SH-SY5Y (cell line): ENCODE measurements at regions not wholly inside any gene's neighbourhood (a gene's known extent, or its start where the extent isn't known, plus 50 kb on each side); places are given as distances from the start of the nearest gene placed in this dataset.

Source experiments
- GATA2 ChIP-seq: IDR thresholded peaks from 2 replicates; pipeline ENCODE4 v1.6.1; 2011; ENCODE audit warnings: mild to moderate bottlenecking, low read depth, low read length
- GATA3 ChIP-seq: IDR thresholded peaks from 2 replicates; pipeline ENCODE4 v1.6.1; 2011; ENCODE audit warnings: low read depth, mild to moderate bottlenecking, low read length, moderate library complexity

DNA sequence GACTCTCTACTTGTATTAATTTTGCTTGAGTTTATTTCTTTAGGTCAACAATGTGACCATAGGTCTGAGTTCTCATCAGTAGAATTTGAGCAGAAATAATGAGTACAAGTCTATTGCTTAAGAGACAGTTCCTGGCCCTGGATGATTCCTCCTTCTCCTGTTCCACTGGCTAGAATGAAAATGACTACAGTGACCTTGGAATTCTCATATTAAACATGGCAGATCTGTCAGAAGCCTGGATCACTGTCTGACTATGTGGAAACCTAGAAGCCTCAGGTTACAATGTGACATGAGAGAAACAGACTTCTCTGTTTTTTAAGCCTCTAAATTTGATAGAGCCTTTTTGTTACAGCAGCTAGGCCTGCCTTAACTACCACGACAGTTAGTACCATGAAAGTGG, 82.9 kb upstream of the MED14 start:
- no peak for TF ChIP-seq GATA3
- no peak for TF ChIP-seq GATA2
